ENCODE measurements at regions not wholly inside any gene's neighbourhood (a gene's known extent, or its start where the extent isn't known, plus 50 kb on each side); places are given as distances from the start of the nearest gene placed in this dataset.

- Mint-ChIP-seq H3K27ac (no peak overlapping the region), H3K4me1 (no peaks in the 10 kb centered on the region), H3K36me3 (ENCODE audit: low read depth) (peaks cover 4% of the 10 kb centered on the region; the same call in 2 of the 3 replicates), H3K4me3 (no peak overlapping the region), H3K27me3 (ENCODE audit: insufficient read depth, low read depth, poor library complexity) (no peaks in the 10 kb centered on the region), H3K9me3 (peaks cover 6% of the 10 kb centered on the region; the same call in 2 of the 3 replicates)
- TF ChIP-seq JUNB (IDR thresholded peaks at IDR 0.05; ENCODE audit: unreplicated experiment), result no peak
- TF ChIP-seq POLR2AphosphoS5 (IDR thresholded peaks at IDR 0.05; ENCODE audit: low read depth), result no peak
- TF ChIP-seq REST (IDR thresholded peaks at IDR 0.05; ENCODE audit: unreplicated experiment), result no peak
- TF ChIP-seq ZNF114 (CRISPR knock-in tag; IDR thresholded peaks at IDR 0.05), result no peak
- TF ChIP-seq NANOG (IDR thresholded peaks at IDR 0.05; ENCODE audit: borderline replicate concordance), result no peak
- no peak for TF ChIP-seq ETS1 (IDR thresholded peaks at IDR 0.05)
- no peak for TF ChIP-seq EZH2phosphoT487 (IDR thresholded peaks at IDR 0.05; ENCODE audit: unreplicated experiment)
- TF ChIP-seq EZH2 (IDR thresholded peaks at IDR 0.05; ENCODE audit: low read depth, unreplicated experiment), result no peak
- no peak for TF ChIP-seq ZNF331 (CRISPR knock-in tag; IDR thresholded peaks at IDR 0.05; ENCODE audit: low read depth)
- TF ChIP-seq ZNF462 (CRISPR knock-in tag; IDR thresholded peaks at IDR 0.05), result no peak
- TF ChIP-seq STAT1 (IDR thresholded peaks at IDR 0.05; ENCODE audit: unreplicated experiment), result no peak
- no peak for TF ChIP-seq CTCF (conservative IDR thresholded peaks at IDR 0.05; ENCODE audit: low read depth in 2 of 2)
- TF ChIP-seq CREB1 (CRISPR knock-in tag; IDR thresholded peaks at IDR 0.05; ENCODE audit: low read depth), result no peak
- no peaks in the 10 kb centered on the region for H3K27me3 ChIP-seq (ENCODE audit: insufficient read depth)
- ATAC-seq (no peak), DNase-seq (ENCODE audit: low spot score) (no peak)
- H2AFZ ChIP-seq, result no peak overlapping the region
- H3K79me2 ChIP-seq (replicated peaks; ENCODE audit: insufficient read depth), result no peaks in the 10 kb centered on the region
- H3K4me1 ChIP-seq (ENCODE audit: insufficient read depth), result no peaks in the 10 kb centered on the region
- no peak overlapping the region for H3K4me2 ChIP-seq
- H3K36me3 ChIP-seq (ENCODE audit: insufficient read depth), result no peaks in the 10 kb centered on the region
- H4K20me1 ChIP-seq (replicated peaks; ENCODE audit: insufficient read depth), result no peaks in the 10 kb centered on the region
- H3F3A ChIP-seq (replicated peaks; ENCODE audit: low read depth), result no peaks in the 10 kb centered on the region
- 0 out of 2 replicates have a peak, but pooled peaks cover under 1% of the 10 kb centered on the region for H3K9me2 ChIP-seq (ENCODE audit: insufficient read depth)
- no peak overlapping the region for H3K4me3 ChIP-seq
- no peak overlapping the region for H3K27ac ChIP-seq (ENCODE audit: low read depth)
Observed at GRCh38 chr4:170652571-170652970, 562.8 kb upstream of the AADAT start.

Data from GM23338 (cell line).